Islet precursor cell (in vitro differentiated cells): ENCODE measurements at regions not wholly inside any gene's neighbourhood (a gene's known extent, or its start where the extent isn't known, plus 50 kb on each side); places are given as distances from the start of the nearest gene placed in this dataset.
A peak's percentile ranks its signal among the peaks of the same experiment; 100 is the strongest.

Source experiments
- DNase-seq: peaks from one replicate; pipeline ENCODE4 v3.0.0-alpha.2; 2018

- no peak for DNase-seq
Observed at GRCh38 chr11:45067966-45068365, 78.5 kb upstream of the PRDM11 start.

- no peak for DNase-seq
Observed at GRCh38 chr11:45071232-45071631, 75.2 kb upstream of the PRDM11 start.

- no peak for DNase-seq
Observed at GRCh38 chr11:45073685-45074141, 72.7 kb upstream of the PRDM11 start.

- no peak for DNase-seq
Observed at GRCh38 chr11:45075519-45075918, 70.9 kb upstream of the PRDM11 start.

GRCh38 chr11:45075952-45076351 lies 70.5 kb upstream of the PRDM11 start:
- no peak for DNase-seq

GRCh38 chr11:45076761-45077160 lies 69.7 kb upstream of the PRDM11 start:
- DNase-seq, result no peak

GRCh38 chr11:45078236-45079074 lies 68.0 kb upstream of the PRDM11 start:
- peak; percentile 79 for DNase-seq

- no peak for DNase-seq
Observed at GRCh38 chr11:45079075-45079444, 67.4 kb upstream of the PRDM11 start.

GRCh38 chr11:45079567-45079942 lies 66.9 kb upstream of the PRDM11 start:
- DNase-seq, result no peak

GRCh38 chr11:45079943-45080719 lies 66.3 kb upstream of the PRDM11 start:
- DNase-seq, result no peak

- no peak for DNase-seq
Observed at GRCh38 chr11:45082744-45083543, 63.5 kb upstream of the PRDM11 start.

- DNase-seq, result peak; percentile 77
Observed at GRCh38 chr11:45083544-45084087, 62.8 kb upstream of the PRDM11 start.

GRCh38 chr11:45085646-45086501 lies 60.6 kb upstream of the PRDM11 start:
- DNase-seq, result no peak

GRCh38 chr11:45086526-45086925 lies 59.9 kb upstream of the PRDM11 start:
- DNase-seq, result no peak

GRCh38 chr11:45087086-45087899 lies 59.1 kb upstream of the PRDM11 start:
- no peak for DNase-seq

GRCh38 chr11:45087900-45088160 lies 58.6 kb upstream of the PRDM11 start:
- no peak for DNase-seq

- DNase-seq, result no peak
Observed at GRCh38 chr11:45089251-45089650, 57.2 kb upstream of the PRDM11 start.

GRCh38 chr11:45089676-45090499 lies 56.6 kb upstream of the PRDM11 start:
- DNase-seq, result no peak

GRCh38 chr11:45090607-45091006 lies 55.8 kb upstream of the PRDM11 start:
- DNase-seq, result no peak
